HEK293 (cell line): ENCODE measurements at regions not wholly inside any gene's neighbourhood (a gene's known extent, or its start where the extent isn't known, plus 50 kb on each side); places are given as distances from the start of the nearest gene placed in this dataset.

Experiments used
- ZNF280D ChIP-seq: fragments of 450-650 bp; formaldehyde crosslinking; IDR thresholded peaks from 2 replicates; pipeline ENCODE4 v1.5.1; 2016; ENCODE audit warnings: missing biosample characterization, missing genetic modification characterization
- ZNF561 ChIP-seq: fragments of 450-650 bp; IDR thresholded peaks from 2 replicates; pipeline ENCODE4 v1.5.1; 2018; ENCODE audit warnings: missing biosample characterization, missing genetic modification characterization, borderline replicate concordance
- ZNF629 ChIP-seq: fragments of 450-650 bp; formaldehyde crosslinking; IDR thresholded peaks from 2 replicates; pipeline ENCODE4 v1.5.1; 2017; ENCODE audit warnings: missing biosample characterization, missing genetic modification characterization
- ZNF654 ChIP-seq: fragments of 450-650 bp; formaldehyde crosslinking; IDR thresholded peaks from 2 replicates; pipeline ENCODE4 v1.5.1; 2016; ENCODE audit warnings: low read depth, missing biosample characterization, missing genetic modification characterization
- TF ChIP-seq, protein P1 (sequence below): fragments of 450-650 bp; formaldehyde crosslinking; IDR thresholded peaks from 2 replicates; pipeline ENCODE4 v1.5.1; 2016; ENCODE audit warnings: missing biosample characterization, missing genetic modification characterization

DNA sequence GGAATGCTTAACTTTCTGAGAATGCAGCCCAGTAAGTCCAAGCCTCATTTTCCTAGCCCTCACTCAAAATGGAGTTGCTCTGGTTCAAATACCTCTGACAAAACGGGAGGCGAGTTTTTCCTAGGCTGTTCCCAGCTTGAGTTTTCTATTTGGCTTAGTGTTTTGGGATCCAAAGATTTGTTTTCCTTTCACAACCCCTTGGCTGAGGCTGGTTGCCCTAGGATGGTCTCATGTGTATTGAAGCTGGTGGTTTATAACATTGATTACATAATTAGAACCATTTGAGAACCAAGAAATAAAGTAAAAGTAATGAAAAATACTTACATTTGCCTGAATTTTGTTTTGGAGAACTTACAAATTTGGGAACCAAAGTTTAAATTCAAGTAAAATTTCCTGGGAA lies 611.1 kb upstream of the LUZP2 start:
- TF ChIP-seq ZNF629 (tag by site-specific recombination) (no peak), ZNF654 (tag by site-specific recombination) (no peak), ZNF561 (tag by site-specific recombination) (no peak), ZNF280D (tag by site-specific recombination) (no peak)
- TF ChIP-seq, protein P1, sequence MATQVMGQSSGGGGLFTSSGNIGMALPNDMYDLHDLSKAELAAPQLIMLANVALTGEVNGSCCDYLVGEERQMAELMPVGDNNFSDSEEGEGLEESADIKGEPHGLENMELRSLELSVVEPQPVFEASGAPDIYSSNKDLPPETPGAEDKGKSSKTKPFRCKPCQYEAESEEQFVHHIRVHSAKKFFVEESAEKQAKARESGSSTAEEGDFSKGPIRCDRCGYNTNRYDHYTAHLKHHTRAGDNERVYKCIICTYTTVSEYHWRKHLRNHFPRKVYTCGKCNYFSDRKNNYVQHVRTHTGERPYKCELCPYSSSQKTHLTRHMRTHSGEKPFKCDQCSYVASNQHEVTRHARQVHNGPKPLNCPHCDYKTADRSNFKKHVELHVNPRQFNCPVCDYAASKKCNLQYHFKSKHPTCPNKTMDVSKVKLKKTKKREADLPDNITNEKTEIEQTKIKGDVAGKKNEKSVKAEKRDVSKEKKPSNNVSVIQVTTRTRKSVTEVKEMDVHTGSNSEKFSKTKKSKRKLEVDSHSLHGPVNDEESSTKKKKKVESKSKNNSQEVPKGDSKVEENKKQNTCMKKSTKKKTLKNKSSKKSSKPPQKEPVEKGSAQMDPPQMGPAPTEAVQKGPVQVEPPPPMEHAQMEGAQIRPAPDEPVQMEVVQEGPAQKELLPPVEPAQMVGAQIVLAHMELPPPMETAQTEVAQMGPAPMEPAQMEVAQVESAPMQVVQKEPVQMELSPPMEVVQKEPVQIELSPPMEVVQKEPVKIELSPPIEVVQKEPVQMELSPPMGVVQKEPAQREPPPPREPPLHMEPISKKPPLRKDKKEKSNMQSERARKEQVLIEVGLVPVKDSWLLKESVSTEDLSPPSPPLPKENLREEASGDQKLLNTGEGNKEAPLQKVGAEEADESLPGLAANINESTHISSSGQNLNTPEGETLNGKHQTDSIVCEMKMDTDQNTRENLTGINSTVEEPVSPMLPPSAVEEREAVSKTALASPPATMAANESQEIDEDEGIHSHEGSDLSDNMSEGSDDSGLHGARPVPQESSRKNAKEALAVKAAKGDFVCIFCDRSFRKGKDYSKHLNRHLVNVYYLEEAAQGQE (tag by site-specific recombination) = no peak
